Gastrocnemius medialis (tissue), 4 donors: ENCODE measurements at regions not wholly inside any gene's neighbourhood (a gene's known extent, or its start where the extent isn't known, plus 50 kb on each side); places are given as distances from the start of the nearest gene placed in this dataset.

Experiments used
- CTCF ChIP-seq, 5 experiments: fragments of 450-650 bp in 3 of 5; fragments of 200-600 bp in 2 of 5; sonication (generic) in 2 of 5; IDR thresholded peaks in 4 of 5; conservative IDR thresholded peaks in 1 of 5; 1 replicate in 4 of 5; 2 replicates in 1 of 5; pipeline ENCODE4 v1.5.1; 2016 to 2019; ENCODE audit warnings: antibody characterized with exemption in 5 of 5, mild to moderate bottlenecking in 3 of 5, moderate library complexity in 3 of 5
- POLR2A ChIP-seq, 2 donors: fragments of 450-650 bp; IDR thresholded peaks; one replicate each; pipeline ENCODE4 v1.6.1; 2017; ENCODE audit warnings: antibody characterized with exemption in 2 of 2, mild to moderate bottlenecking in 2 of 2, moderate library complexity in 2 of 2

GRCh38 chr3:140777631-140778233 lies 99.9 kb downstream of the TRIM42 start:
- TF ChIP-seq CTCF (IDR thresholded peaks at IDR 0.05 in 4 of 5, conservative IDR thresholded peaks at IDR 0.05 in 1 of 5) (no peak), POLR2A (IDR thresholded peaks at IDR 0.05) (no peak)
